NCI-H146 treated with DMSO at 0.1 percent for 48 hours (cell line): ENCODE measurements at regions not wholly inside any gene's neighbourhood (a gene's known extent, or its start where the extent isn't known, plus 50 kb on each side); places are given as distances from the start of the nearest gene placed in this dataset.
"Not testable (repeated sequence)": the region's sequence is repeated elsewhere in the genome, so short reads cannot be mapped to it uniquely, and the experiment has no call there.

Experiments used
- DNase-seq: peaks from one replicate; lab custom pipeline; 2025; ENCODE audit not compliant: unreplicated experiment; lab: John Stamatoyannopoulos, UW

- no peak for DNase-seq
Measured at GRCh38 chr11:27244900-27245299, 118.1 kb downstream of the CCDC34 start.

GRCh38 chr11:27242591-27242990 lies 120.4 kb downstream of the CCDC34 start:
- DNase-seq: no peak

GRCh38 chr11:27241311-27242122 lies 121.5 kb downstream of the CCDC34 start:
- no peak for DNase-seq

- no peak for DNase-seq
Measured at GRCh38 chr11:27239305-27239942, 123.6 kb downstream of the CCDC34 start.

GRCh38 chr11:27238811-27239210 lies 124.2 kb downstream of the CCDC34 start:
- DNase-seq: no peak

- no peak for DNase-seq
Measured at GRCh38 chr11:27237643-27238042, 125.4 kb downstream of the CCDC34 start.

GRCh38 chr11:27234961-27235360 lies 128.1 kb downstream of the CCDC34 start:
- no peak for DNase-seq

GRCh38 chr11:27234043-27234668 lies 128.9 kb downstream of the CCDC34 start:
- no peak for DNase-seq

GRCh38 chr11:27233654-27234042 lies 129.4 kb downstream of the CCDC34 start:
- DNase-seq: no peak

- no peak for DNase-seq
Measured at GRCh38 chr11:27231530-27231929, 131.5 kb downstream of the CCDC34 start.

GRCh38 chr11:27230192-27230572 lies 132.8 kb downstream of the CCDC34 start:
- no peak for DNase-seq

GRCh38 chr11:27229511-27230191 lies 133.4 kb downstream of the CCDC34 start:
- DNase-seq: no peak

GRCh38 chr11:27228906-27229290 lies 134.1 kb downstream of the CCDC34 start:
- DNase-seq: no peak

- no peak for DNase-seq
Measured at GRCh38 chr11:27228232-27228905, 134.6 kb downstream of the CCDC34 start.

GRCh38 chr11:27227736-27228135 lies 135.3 kb downstream of the CCDC34 start:
- DNase-seq: no peak

- DNase-seq: not testable (repeated sequence)
Measured at GRCh38 chr11:27219487-27220039, 143.5 kb downstream of the CCDC34 start.

GRCh38 chr11:27218421-27219038 lies 144.5 kb downstream of the CCDC34 start:
- DNase-seq: no peak

GRCh38 chr11:27217948-27218420 lies 145.0 kb downstream of the CCDC34 start:
- no peak for DNase-seq

GRCh38 chr11:27217496-27217895 lies 145.5 kb downstream of the CCDC34 start:
- DNase-seq: no peak
